Stimulated activated CD4-positive, alpha-beta T cell treated with anti-CD3 and anti-CD28 coated beads, Interleukin-12 subunit alpha, Interleukin-12 subunit beta, amount 100 ng/mL, for 24 hours (primary cell): ENCODE measurements at regions not wholly inside any gene's neighbourhood (a gene's known extent, or its start where the extent isn't known, plus 50 kb on each side); places are given as distances from the start of the nearest gene placed in this dataset.
"Not testable (repeated sequence)": the region's sequence is repeated elsewhere in the genome, so short reads cannot be mapped to it uniquely, and the experiment has no call there.

ENCODE experiments used
- DNase-seq, 2 experiments: peaks; one replicate each; pipeline ENCODE4 v3.0.0-alpha.2; 2020; ENCODE audit warnings: low read depth in 2 of 2

GRCh38 chr2:23021311-23022120 lies 363.5 kb upstream of the KLHL29 start:
- DNase-seq = no peak

DNA sequence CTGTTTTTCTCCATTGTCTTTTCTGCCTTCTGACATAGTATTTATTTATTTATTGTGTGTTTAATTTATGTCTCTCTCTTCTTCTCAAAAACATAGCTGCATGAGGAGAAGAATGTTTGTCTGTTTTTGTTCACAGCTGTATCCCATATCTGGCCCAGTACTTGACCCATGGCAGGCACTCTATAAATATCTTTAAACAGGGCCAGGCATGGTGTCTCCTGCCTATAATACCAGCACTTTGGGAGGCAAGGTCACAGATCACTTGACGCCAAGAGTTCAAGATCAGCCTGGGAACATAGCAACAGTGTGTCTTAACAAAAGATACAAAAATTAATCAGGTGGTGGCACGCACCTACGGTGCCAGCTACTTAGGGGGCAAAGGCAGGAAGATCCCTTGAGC lies 361.3 kb upstream of the KLHL29 start:
- no peak for DNase-seq

DNA sequence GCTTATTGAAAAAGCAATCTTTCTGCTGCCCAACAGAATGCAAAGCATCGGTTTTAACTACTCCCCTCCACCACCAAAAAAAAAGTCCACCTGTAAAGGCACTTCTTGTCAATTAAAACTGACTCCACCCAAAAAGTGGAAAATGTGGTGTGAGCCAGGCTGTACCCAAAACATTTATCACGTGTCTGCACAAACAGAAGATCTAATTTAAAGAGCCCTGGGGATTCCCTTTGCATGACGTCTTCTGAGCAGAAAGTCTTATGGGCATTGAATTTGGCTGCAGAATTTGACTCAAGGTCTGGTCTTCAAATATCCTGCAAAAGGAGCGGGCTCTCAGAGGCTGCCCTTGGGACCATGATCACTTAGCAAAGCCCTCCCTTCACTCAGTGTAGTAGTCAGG lies 358.3 kb upstream of the KLHL29 start:
- no peak for DNase-seq

- DNase-seq = no peak
Measured at GRCh38 chr2:23027396-23027795, 357.6 kb upstream of the KLHL29 start.

GRCh38 chr2:23028106-23028505 lies 356.9 kb upstream of the KLHL29 start:
- DNase-seq = no peak

- DNase-seq = no peak
Measured at GRCh38 chr2:23029111-23029510, 355.9 kb upstream of the KLHL29 start.

DNA sequence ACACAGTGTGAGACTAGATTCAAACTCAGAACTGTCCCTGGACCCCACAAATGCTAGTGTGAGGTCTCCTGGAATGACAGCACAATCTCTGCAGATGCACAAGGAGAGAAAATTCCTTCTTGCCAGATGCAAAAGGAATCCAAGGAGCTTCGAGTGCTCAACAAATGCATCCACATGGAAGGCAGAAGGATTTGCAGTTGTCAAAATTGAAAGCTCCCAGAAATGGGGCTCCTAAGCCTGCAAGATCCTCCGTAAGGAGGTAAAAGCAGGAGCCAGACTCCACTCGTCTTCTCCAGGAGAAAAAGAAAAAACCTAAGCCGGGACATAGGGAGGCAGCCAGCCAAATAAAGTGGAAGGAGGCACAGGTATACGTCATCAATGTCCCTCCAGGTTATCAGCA lies 355.0 kb upstream of the KLHL29 start:
- no peak for DNase-seq

GRCh38 chr2:23034996-23035395 lies 350.0 kb upstream of the KLHL29 start:
- DNase-seq = no peak

GRCh38 chr2:23036629-23037028 lies 348.4 kb upstream of the KLHL29 start:
- no peak for DNase-seq

DNA sequence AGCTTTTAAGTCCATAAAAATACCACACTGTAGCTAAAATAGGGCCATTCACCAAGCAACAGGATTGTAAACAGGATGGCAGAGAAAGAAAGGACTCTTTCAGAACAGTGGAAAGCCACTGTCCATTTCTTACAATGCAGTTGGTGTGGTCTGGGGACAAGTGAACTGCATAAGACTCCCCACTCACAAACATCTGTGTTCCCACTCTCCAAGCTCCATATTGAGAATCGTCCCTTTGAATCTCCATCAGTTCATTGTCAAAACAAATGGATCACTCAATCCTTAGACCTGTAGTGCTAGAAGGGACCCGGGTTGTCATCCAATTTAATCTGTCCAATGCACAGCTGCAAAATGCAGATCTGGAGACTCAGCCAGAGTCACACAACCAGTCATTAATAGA lies 347.4 kb upstream of the KLHL29 start:
- no peak for DNase-seq

DNA sequence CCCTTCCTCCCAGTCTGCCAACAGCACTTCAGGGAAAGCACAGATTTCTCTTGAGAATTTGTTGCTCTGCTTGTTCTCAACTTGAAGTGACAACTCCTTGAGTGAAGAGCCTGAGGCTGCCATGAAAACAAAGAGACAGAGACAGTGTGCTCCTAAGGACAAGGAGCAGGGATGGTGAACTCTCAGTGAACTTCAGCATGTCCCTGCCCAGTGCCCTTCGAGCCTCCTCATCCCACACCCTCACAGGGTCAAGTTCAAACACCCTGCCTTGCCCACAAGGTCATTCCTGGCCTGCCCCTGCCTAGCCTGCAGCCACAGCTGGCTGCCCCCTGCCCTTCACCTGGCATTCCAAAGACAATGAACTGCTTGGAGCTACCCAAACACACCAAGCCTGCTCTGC lies 343.5 kb upstream of the KLHL29 start:
- no peak for DNase-seq

GRCh38 chr2:23042216-23042906 lies 342.6 kb upstream of the KLHL29 start:
- DNase-seq = no peak

GRCh38 chr2:23050388-23050787 lies 334.6 kb upstream of the KLHL29 start:
- no peak for DNase-seq

DNA sequence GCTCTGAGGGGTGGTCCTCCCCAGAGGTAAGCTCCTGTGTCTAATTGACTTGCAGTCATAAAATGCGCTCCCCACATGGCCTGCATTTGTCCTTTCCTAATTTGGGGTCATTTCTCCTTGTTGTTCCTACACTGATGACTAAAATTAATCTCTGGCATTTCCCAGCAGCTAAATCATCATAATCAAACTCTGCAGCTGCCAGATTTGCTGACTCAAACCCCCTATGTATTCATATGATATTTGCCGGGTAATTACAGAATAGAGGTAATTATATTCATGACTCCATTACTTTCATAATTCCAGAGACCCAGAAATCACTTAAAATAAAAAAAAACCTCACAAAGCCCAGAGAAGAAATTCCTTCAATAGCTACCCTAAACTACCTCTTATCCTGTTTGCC lies 331.4 kb upstream of the KLHL29 start:
- DNase-seq = no peak

- no peak for DNase-seq
Measured at GRCh38 chr2:23055251-23055650, 329.7 kb upstream of the KLHL29 start.

GRCh38 chr2:23056846-23057245 lies 328.1 kb upstream of the KLHL29 start:
- DNase-seq = not testable (repeated sequence)

- no peak for DNase-seq
Measured at GRCh38 chr2:23058435-23058834, 326.5 kb upstream of the KLHL29 start.

- DNase-seq = no peak
Measured at GRCh38 chr2:23065210-23065609, 319.8 kb upstream of the KLHL29 start.

DNA sequence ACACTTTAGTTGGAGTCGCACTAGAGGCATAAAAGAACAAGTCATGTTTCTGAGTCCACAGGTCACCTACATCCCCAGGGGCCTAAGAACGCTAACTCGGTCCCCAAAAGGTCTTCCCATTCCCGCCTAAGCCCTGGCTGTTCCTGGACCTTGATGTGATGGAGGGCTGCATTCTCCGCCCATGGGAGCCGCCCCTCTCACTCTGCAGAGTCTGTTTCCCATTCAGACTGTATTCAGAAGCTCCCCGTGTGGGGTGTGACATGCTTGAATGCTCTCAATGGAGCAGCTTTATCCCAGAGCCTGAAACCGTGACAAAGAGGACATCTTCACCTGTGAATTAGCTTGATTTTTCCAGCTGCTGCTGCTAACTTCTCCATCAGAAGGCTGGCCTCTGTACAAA lies 319.0 kb upstream of the KLHL29 start:
- DNase-seq = no peak

DNA sequence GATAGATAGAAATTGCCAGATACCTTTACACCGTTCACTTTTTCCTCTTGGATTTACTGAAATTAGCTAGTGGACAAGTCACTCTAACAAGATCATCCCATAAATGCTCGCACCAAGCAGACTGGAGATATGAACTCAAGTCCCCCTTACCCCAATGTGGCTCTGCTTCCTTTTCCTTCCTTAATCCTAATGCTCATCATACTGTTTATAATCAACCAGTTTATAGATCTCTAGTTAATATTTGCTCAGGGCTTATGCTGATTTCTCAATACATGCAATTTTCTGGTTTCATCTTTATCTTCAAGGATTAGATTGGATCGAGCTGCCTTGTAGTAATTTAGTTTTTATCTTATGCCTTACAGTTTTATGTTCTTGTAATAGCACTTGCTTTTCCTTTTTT lies 318.3 kb upstream of the KLHL29 start:
- DNase-seq = no peak

DNA sequence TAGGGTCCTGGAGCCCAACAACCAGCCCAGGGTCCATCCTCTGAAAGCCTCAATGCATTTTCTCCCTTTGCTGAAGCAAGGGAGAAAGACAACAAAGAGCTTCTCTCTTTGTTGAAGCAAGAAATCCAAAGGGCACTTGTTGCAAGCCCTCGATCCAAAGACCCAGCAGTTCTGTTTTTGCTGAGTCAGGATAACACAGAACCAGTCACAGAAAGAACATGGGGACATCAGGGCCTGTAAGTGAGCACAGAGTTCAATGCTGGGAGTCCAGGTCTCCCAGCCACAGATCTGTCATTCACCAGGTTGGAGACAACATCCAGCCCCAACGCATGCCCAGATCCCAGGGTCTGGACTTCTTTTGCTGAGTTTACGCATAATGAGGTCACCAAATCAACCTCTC lies 315.8 kb upstream of the KLHL29 start:
- no peak for DNase-seq

DNA sequence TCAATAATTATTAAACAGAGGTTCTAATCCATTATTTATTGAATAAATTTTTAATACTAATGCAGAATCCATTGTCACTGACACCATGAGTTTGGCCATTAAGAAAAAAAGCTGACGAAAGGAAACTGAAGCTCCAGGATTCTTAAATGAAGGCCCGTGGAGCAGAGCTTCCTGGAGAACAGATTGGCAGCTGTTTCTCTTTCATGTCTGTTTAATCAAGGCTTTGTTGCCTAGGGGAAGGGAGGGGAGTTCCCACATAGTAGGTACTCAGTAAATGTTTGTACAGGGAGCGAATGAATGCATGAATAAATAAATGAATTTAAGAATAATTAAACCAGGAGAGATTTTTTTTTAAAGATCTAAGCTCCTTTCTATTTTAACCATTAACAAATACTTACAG lies 315.1 kb upstream of the KLHL29 start:
- no peak for DNase-seq

DNA sequence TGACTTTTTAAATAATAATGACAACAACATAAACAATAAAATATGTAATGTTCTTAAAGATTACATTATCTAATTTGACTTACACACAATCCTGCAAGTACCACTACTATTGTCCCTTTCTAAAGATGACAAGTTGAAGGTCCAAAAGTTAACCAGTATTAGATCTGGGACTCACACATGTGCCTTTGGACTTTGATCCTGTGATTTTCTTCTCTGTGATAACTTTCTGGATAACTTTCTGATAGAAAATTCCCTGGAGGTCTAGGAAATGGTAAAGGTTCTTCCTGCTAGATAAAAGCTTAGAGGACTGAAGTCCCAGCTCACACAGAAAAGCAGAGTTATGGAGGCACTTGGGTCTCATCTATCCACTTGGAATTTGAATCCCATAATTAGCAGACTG lies 311.9 kb upstream of the KLHL29 start:
- DNase-seq = no peak

DNA sequence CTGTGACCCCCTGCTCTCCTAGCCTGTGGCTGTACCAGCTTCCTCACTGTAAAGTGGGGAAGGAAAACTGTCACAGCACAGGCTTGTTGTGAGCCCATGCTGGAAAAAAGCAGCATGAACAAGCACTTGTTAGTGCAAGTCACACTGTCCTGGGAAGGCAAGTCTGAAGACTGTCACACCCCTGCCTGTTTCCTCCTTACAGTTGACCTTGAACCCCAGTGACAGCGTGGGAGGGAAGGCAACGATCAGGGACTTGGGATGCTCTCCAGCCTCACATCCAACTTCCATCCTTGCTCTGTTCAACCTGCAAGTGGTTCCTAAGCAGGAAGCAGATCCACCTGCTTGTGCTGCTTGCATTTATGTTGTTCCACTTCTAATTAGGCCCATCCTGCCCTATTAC lies 311.3 kb upstream of the KLHL29 start:
- no peak for DNase-seq
